ENCODE measurements at regions not wholly inside any gene's neighbourhood (a gene's known extent, or its start where the extent isn't known, plus 50 kb on each side); places are given as distances from the start of the nearest gene placed in this dataset.

- DNase-seq = no peak
- no peaks in the 10 kb centered on the region for H3K9me2 ChIP-seq
- H3K4me3 ChIP-seq (ENCODE audit: low read depth in 2 of 2, low read length in 1 of 2) = no peak overlapping the region
- no peak overlapping the region for H3K27ac ChIP-seq (ENCODE audit: low read depth in 2 of 2, low read length in 1 of 2)
- H3K79me2 ChIP-seq (ENCODE audit: insufficient read depth) = no peaks in the 10 kb centered on the region
- peaks cover 0 to 27% of the 10 kb centered on the region in 2 experiments for H3K4me1 ChIP-seq (ENCODE audit: control insufficient read depth in 1 of 2, insufficient read depth in 2 of 2, low read depth in 1 of 2, low read length in 1 of 2)
- no peak overlapping the region for H2AFZ ChIP-seq (ENCODE audit: low read depth)
- no peaks in the 10 kb centered on the region for H3K36me3 ChIP-seq (replicated peaks in 1 of 2; ENCODE audit: control insufficient read depth in 1 of 2, insufficient read depth in 2 of 2, low read length in 1 of 2)
- WGBS (ENCODE audit: low lambda C conversion rate) = 92% methylated on average over 8 of the region's 8 CpGs
- ChIA-PET POLR2A (no interaction called here), CTCF (no interaction called here)
- H3K4me2 ChIP-seq = no peak overlapping the region
- no peak overlapping the region for H3K9ac ChIP-seq
- H4K20me1 ChIP-seq (ENCODE audit: insufficient read depth) = no peaks in the 10 kb centered on the region
- no peak for TF ChIP-seq EP300 (IDR thresholded peaks at IDR 0.05; ENCODE audit: borderline replicate concordance in 1 of 2, low read depth in 1 of 2, low read length in 1 of 2)
- no peak for TF ChIP-seq MEF2A (IDR thresholded peaks at IDR 0.05; ENCODE audit: borderline replicate concordance, low read depth)
- no peak for TF ChIP-seq GABPA (IDR thresholded peaks at IDR 0.05; ENCODE audit: low read depth)
- no peak for TF ChIP-seq RXRA (IDR thresholded peaks at IDR 0.05; ENCODE audit: borderline replicate concordance, low read depth)
- no peak for TF ChIP-seq EZH2phosphoT487 (IDR thresholded peaks at IDR 0.05; ENCODE audit: borderline replicate concordance, low read depth)
- TF ChIP-seq FOSL2 (IDR thresholded peaks at IDR 0.05; ENCODE audit: borderline replicate concordance, low read depth) = no peak
- TF ChIP-seq REST (IDR thresholded peaks at IDR 0.05; ENCODE audit: low read depth, low read length) = no peak
- no peak for TF ChIP-seq YY1 (IDR thresholded peaks at IDR 0.05; ENCODE audit: low read depth)
- no peak for TF ChIP-seq NRF1 (IDR thresholded peaks at IDR 0.05; ENCODE audit: low read depth, low read length)
- TF ChIP-seq POLR2AphosphoS5 (IDR thresholded peaks at IDR 0.05; ENCODE audit: low read depth, low read length) = no peak
- no peak for TF ChIP-seq TEAD4 (IDR thresholded peaks at IDR 0.05; ENCODE audit: borderline replicate concordance, insufficient read depth)
- peaks cover 21% of the 10 kb centered on the region for H3F3A ChIP-seq (replicated peaks; ENCODE audit: insufficient read depth)
- H3K27me3 ChIP-seq (ENCODE audit: insufficient read depth) = no peaks in the 10 kb centered on the region
- H3K9me3 ChIP-seq = no peaks in the 10 kb centered on the region
Observed at GRCh38 chr3:120502116-120502515, 51.3 kb upstream of the FSTL1 start.
